Liver (tissue), 8 donors: ENCODE measurements at regions not wholly inside any gene's neighbourhood (a gene's known extent, or its start where the extent isn't known, plus 50 kb on each side); places are given as distances from the start of the nearest gene placed in this dataset.

Experiments used
- DNase-seq: peaks from one replicate; pipeline ENCODE4 v3.0.0-alpha.2; 2017; ENCODE audit warnings: low spot score
- H3K27ac ChIP-seq, 2 donors: one replicate each; pipeline ENCODE4 v1.7.0; 2013; ENCODE audit warnings: inconsistent platforms in 2 of 2, low read length in 2 of 2, control low read depth in 1 of 2, low read depth in 1 of 2, mild to moderate bottlenecking in 1 of 2
- H3K27me3 ChIP-seq, 4 donors: one replicate each; pipeline versions ENCODE4 v1.6.1 to v1.7.0; 2013; ENCODE audit warnings: low read length in 3 of 4, inconsistent platforms in 1 of 4, mild to moderate bottlenecking in 1 of 4, moderate library complexity in 1 of 4; ENCODE audit not compliant: control insufficient read depth in 4 of 4, insufficient read depth in 4 of 4
- H3K36me3 ChIP-seq, 4 donors: one replicate each; pipeline versions ENCODE4 v1.6.1 to v1.7.0; 2013; ENCODE audit warnings: low read length in 3 of 4, mild to moderate bottlenecking in 3 of 4, low read depth in 1 of 4, moderate library complexity in 1 of 4; ENCODE audit not compliant: control insufficient read depth in 4 of 4, insufficient read depth in 3 of 4
- H3K4me1 ChIP-seq, 4 donors: one replicate each; pipeline versions ENCODE4 v1.6.1 to v1.7.0; 2013; ENCODE audit warnings: low read length in 3 of 4, mild to moderate bottlenecking in 3 of 4, moderate library complexity in 1 of 4; ENCODE audit not compliant: control insufficient read depth in 4 of 4, insufficient read depth in 4 of 4
- H3K4me3 ChIP-seq, 3 donors: one replicate each; pipeline versions ENCODE4 v1.6.1 to v1.7.0; 2013; ENCODE audit warnings: low read length in 3 of 3, control low read depth in 1 of 3, low read depth in 1 of 3, mild to moderate bottlenecking in 1 of 3
- H3K9ac ChIP-seq, 2 donors: one replicate each; pipeline ENCODE4 v1.7.0; 2013; ENCODE audit warnings: low read length in 2 of 2, mild to moderate bottlenecking in 2 of 2, moderate library complexity in 2 of 2, control low read depth in 1 of 2, low read depth in 1 of 2
- H3K9me3 ChIP-seq, 4 donors: one replicate each; pipeline versions ENCODE4 v1.6.1 to v1.7.0; 2013; ENCODE audit warnings: low read length in 3 of 4; ENCODE audit not compliant: control insufficient read depth in 4 of 4
- ATF3 ChIP-seq: IDR thresholded peaks from 2 replicates; pipeline ENCODE4 v1.6.1; 2016; ENCODE audit warnings: antibody characterized with exemption
- CTCF ChIP-seq: fragments of 150-350 bp; IDR thresholded peaks from 2 replicates; pipeline ENCODE4 v1.5.1; 2017; ENCODE audit warnings: improper control_type of control experiment, low read depth, low read length; ENCODE audit not compliant: missing input control
- EGR1 ChIP-seq, 2 donors: IDR thresholded peaks; 2 replicates each; pipeline ENCODE4 v1.6.1; 2016 to 2018; ENCODE audit warnings: antibody characterized with exemption in 2 of 2, low read depth in 2 of 2
- FOXA1 ChIP-seq: IDR thresholded peaks from 2 replicates; pipeline ENCODE4 v1.6.1; 2016; ENCODE audit warnings: antibody characterized with exemption
- FOXA2 ChIP-seq: IDR thresholded peaks from 2 replicates; pipeline ENCODE4 v1.6.1; 2016; ENCODE audit warnings: antibody characterized with exemption
- GABPA ChIP-seq, 2 donors: IDR thresholded peaks in 1 of 2; conservative IDR thresholded peaks in 1 of 2; 2 replicates each; pipeline ENCODE4 v1.6.1; 2016; ENCODE audit warnings: antibody characterized with exemption in 2 of 2, mild to moderate bottlenecking in 1 of 2, moderate library complexity in 1 of 2
- HNF4A ChIP-seq, 2 donors: conservative IDR thresholded peaks; 2 replicates each; pipeline ENCODE4 v1.6.1; 2016; ENCODE audit warnings: antibody characterized with exemption in 2 of 2, mild to moderate bottlenecking in 2 of 2
- HNF4G ChIP-seq: IDR thresholded peaks from 2 replicates; pipeline ENCODE4 v1.6.1; 2016; ENCODE audit warnings: antibody characterized with exemption
- JUND ChIP-seq, 2 donors: IDR thresholded peaks; 2 replicates each; pipeline ENCODE4 v1.6.1; 2016; ENCODE audit warnings: antibody characterized with exemption in 2 of 2
- NR2F2 ChIP-seq: IDR thresholded peaks from 2 replicates; pipeline ENCODE4 v1.6.1; 2016; ENCODE audit warnings: antibody characterized with exemption
- RAD21 ChIP-seq, 2 donors: IDR thresholded peaks; 2 replicates each; pipeline ENCODE4 v1.6.1; 2016; ENCODE audit warnings: antibody characterized with exemption in 2 of 2, mild to moderate bottlenecking in 2 of 2
- REST ChIP-seq: IDR thresholded peaks from 2 replicates; pipeline ENCODE4 v1.6.1; 2016; ENCODE audit warnings: antibody characterized with exemption, mild to moderate bottlenecking
- RXRA ChIP-seq, 2 donors: IDR thresholded peaks; 2 replicates each; pipeline ENCODE4 v1.6.1; 2017 to 2018; ENCODE audit warnings: antibody characterized with exemption in 2 of 2, mild to moderate bottlenecking in 1 of 2
- SP1 ChIP-seq: IDR thresholded peaks from 2 replicates; pipeline ENCODE4 v1.6.1; 2018; ENCODE audit warnings: antibody characterized with exemption, mild to moderate bottlenecking
- TAF1 ChIP-seq: conservative IDR thresholded peaks from 2 replicates; pipeline ENCODE4 v1.6.1; 2016; ENCODE audit warnings: antibody characterized with exemption, mild to moderate bottlenecking
- YY1 ChIP-seq: IDR thresholded peaks from 2 replicates; pipeline ENCODE4 v1.6.1; 2016; ENCODE audit warnings: antibody characterized with exemption, mild to moderate bottlenecking
- ZBTB33 ChIP-seq: IDR thresholded peaks from 2 replicates; pipeline ENCODE4 v1.6.1; 2016; ENCODE audit warnings: antibody characterized with exemption
- WGBS: extraction: QIAGEN DNeasy Blood & Tissue Kit; methylation state at CpG from one replicate; pipeline ENCODE4 v1.1.7; 2013; 5-methylcytosine and 5-hydroxymethylcytosine counted together
- TF ChIP-seq, protein P1 (sequence below): IDR thresholded peaks from 2 replicates; pipeline ENCODE4 v1.6.1; 2016; ENCODE audit warnings: antibody characterized with exemption
- donor health status: healthy.
- donor health status: healthy.
- donor health status: healthy.
- donor health status: healthy.
- donor health status: healthy.

DNA sequence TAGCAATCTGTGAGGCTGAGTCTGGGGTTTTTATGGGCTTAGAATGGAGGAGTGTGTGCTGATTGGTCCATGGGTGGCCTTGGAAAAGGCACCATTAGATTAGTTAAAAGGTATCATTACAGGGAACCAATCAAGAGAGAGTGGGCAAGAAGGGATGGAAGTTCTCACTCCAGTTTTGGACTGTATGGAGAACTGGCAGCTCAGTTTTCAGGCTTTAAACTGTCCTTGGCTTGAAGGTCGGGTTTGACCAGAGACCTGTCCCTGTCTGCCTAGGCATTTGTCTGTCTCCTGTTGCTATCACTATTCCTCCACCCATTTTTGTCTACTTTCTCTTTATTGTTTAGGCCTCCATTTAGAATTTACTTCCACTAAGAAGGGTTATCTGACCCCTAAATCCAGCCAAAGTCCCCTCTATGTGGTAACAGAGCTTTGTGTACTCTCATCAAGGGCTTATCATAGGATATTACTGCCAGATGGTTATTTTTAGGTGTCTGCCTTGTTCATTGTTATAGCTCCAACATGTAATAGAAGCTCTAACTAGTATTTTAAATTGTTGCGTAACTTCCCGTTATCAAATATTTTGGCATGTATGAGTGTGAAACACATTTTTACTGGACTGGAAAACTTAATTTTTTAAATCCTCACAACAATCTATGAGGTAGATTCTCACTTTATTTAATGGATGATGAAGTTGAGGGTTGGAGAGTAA is 133.3 kb upstream of the SLC10A2 start:
- 85% methylated on average over 3 of the region's 3 CpGs for WGBS
- TF ChIP-seq EGR1 (IDR thresholded peaks at IDR 0.05; ENCODE audit: low read depth in 2 of 2) (no peak), SP1 (no peak), HNF4G (no peak), YY1 (no peak), TAF1 (no peak), GABPA (IDR thresholded peaks at IDR 0.05 in 1 of 2, conservative IDR thresholded peaks at IDR 0.05 in 1 of 2) (no peak), RAD21 (IDR thresholded peaks at IDR 0.05) (no peak), ATF3 (no peak), CTCF (no peak), HNF4A (conservative IDR thresholded peaks at IDR 0.05) (no peak), FOXA2 (no peak), ZBTB33 (no peak), REST (no peak), NR2F2 (no peak), FOXA1 (no peak), JUND (IDR thresholded peaks at IDR 0.05) (no peak), RXRA (IDR thresholded peaks at IDR 0.05) (no peak)
- TF ChIP-seq, protein P1, sequence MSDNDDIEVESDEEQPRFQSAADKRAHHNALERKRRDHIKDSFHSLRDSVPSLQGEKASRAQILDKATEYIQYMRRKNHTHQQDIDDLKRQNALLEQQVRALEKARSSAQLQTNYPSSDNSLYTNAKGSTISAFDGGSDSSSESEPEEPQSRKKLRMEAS: no peak
- H3K4me1 ChIP-seq: no peaks in the 10 kb centered on the region

More for the DNA sequence above, 133.3 kb upstream of the SLC10A2 start:
- Histone ChIP-seq H3K4me3 (no peak overlapping the region), H3K27ac (no peak overlapping the region), H3K27me3 (peaks cover 0 to 5% (median under 1%) of the 10 kb centered on the region in 4 donors), H3K36me3 (no peaks in the 10 kb centered on the region), H3K9me3 (no peaks in the 10 kb centered on the region), H3K9ac (no peak overlapping the region)
- DNase-seq: no peak
